GM23338 (cell line): ENCODE measurements at regions not wholly inside any gene's neighbourhood (a gene's known extent, or its start where the extent isn't known, plus 50 kb on each side); places are given as distances from the start of the nearest gene placed in this dataset.

Experiments
- ATAC-seq: fragments of 200-7000 bp; cut with Tn5 transposase; 3 replicates; pipeline ENCODE4 v1.9.1; 2020
- DNase-seq: peaks from one replicate; pipeline ENCODE4 v3.0.0-alpha.2; 2015; ENCODE audit warnings: low spot score
- H2AFZ ChIP-seq: fragments of 200-600 bp; sonication (generic); 2 replicates; pipeline ENCODE4 v1.8.0; 2016; ENCODE audit warnings: antibody characterized with exemption, mild to moderate bottlenecking, moderate library complexity
- H3F3A ChIP-seq: fragments of 200-600 bp; sonication (generic); replicated peaks from 2 replicates; pipeline ENCODE4 v1.8.0; 2017; ENCODE audit warnings: antibody characterized with exemption, mixed run types, low read depth
- H3K27ac ChIP-seq: fragments of 200-600 bp; sonication (generic); 2 replicates; pipeline ENCODE4 v1.6.1; 2016; ENCODE audit warnings: low read depth
- H3K27me3 ChIP-seq: fragments of 200-600 bp; sonication (generic); 2 replicates; pipeline ENCODE4 v1.8.0; 2016; ENCODE audit warnings: mild to moderate bottlenecking, mixed run types, moderate library complexity; ENCODE audit not compliant: insufficient read depth
- H3K36me3 ChIP-seq: fragments of 200-600 bp; sonication (generic); 2 replicates; pipeline ENCODE4 v1.8.0; 2016; ENCODE audit warnings: mild to moderate bottlenecking; ENCODE audit not compliant: insufficient read depth
- H3K4me1 ChIP-seq: fragments of 200-600 bp; sonication (generic); 2 replicates; pipeline ENCODE4 v1.8.0; 2016; ENCODE audit warnings: mild to moderate bottlenecking, moderate library complexity; ENCODE audit not compliant: insufficient read depth
- H3K4me2 ChIP-seq: fragments of 200-600 bp; sonication (generic); 2 replicates; pipeline ENCODE4 v1.7.1; 2017; ENCODE audit warnings: mixed run types
- H3K4me3 ChIP-seq: fragments of 200-600 bp; sonication (generic); 2 replicates; pipeline ENCODE4 v1.6.1; 2016; ENCODE audit warnings: mixed run types
- H3K79me2 ChIP-seq: fragments of 200-600 bp; sonication (generic); replicated peaks from 2 replicates; pipeline ENCODE4 v1.8.0; 2017; ENCODE audit warnings: mild to moderate bottlenecking; ENCODE audit not compliant: insufficient read depth
- H3K9me2 ChIP-seq: fragments of 200-600 bp; sonication (generic); 2 replicates; pipeline ENCODE4 v1.8.0; 2017; ENCODE audit not compliant: insufficient read depth
- H4K20me1 ChIP-seq: fragments of 200-600 bp; sonication (generic); replicated peaks from 2 replicates; pipeline ENCODE4 v1.8.0; 2017; ENCODE audit warnings: mild to moderate bottlenecking; ENCODE audit not compliant: insufficient read depth
- H3K27ac Mint-ChIP-seq: 2 replicates; pipeline ENCODE4 v1.8.0; 2020; ENCODE audit warnings: inconsistent platforms, mild to moderate bottlenecking, moderate library complexity, mixed read lengths
- H3K27me3 Mint-ChIP-seq: 3 replicates; pipeline ENCODE4 v1.8.0; 2022; ENCODE audit warnings: low read depth, mild to moderate bottlenecking, moderate library complexity, mixed read lengths, inconsistent platforms; ENCODE audit not compliant: insufficient read depth, poor library complexity
- H3K36me3 Mint-ChIP-seq: 3 replicates; pipeline ENCODE4 v1.8.0; 2021; ENCODE audit warnings: low read depth, mild to moderate bottlenecking, inconsistent platforms, moderate library complexity, mixed read lengths
- H3K4me1 Mint-ChIP-seq: 3 replicates; pipeline ENCODE4 v1.8.0; 2020; ENCODE audit warnings: mild to moderate bottlenecking, inconsistent platforms, mixed read lengths
- H3K4me3 Mint-ChIP-seq: 3 replicates; pipeline ENCODE4 v1.8.0; 2021; ENCODE audit warnings: moderate library complexity, mild to moderate bottlenecking, inconsistent platforms, mixed read lengths
- H3K9me3 Mint-ChIP-seq: 3 replicates; pipeline ENCODE4 v1.8.0; 2020; ENCODE audit warnings: moderate library complexity, mild to moderate bottlenecking, inconsistent platforms, mixed read lengths
- CREB1 ChIP-seq: fragments of 250-450 bp; sonication (Bioruptor Pico); IDR thresholded peaks from 2 replicates; pipeline ENCODE4 v1.5.0; 2020; ENCODE audit warnings: low read depth, mild to moderate bottlenecking, moderate library complexity
- EZH2 ChIP-seq: fragments of 200-600 bp; sonication (generic); IDR thresholded peaks from one replicate; pipeline ENCODE4 v1.8.0; 2017; ENCODE audit warnings: antibody characterized with exemption, mild to moderate bottlenecking, low read depth; ENCODE audit not compliant: unreplicated experiment
- EZH2phosphoT487 ChIP-seq: fragments of 200-600 bp; sonication (generic); IDR thresholded peaks from one replicate; pipeline ENCODE4 v1.8.1; 2018; ENCODE audit warnings: antibody characterized with exemption; ENCODE audit not compliant: unreplicated experiment
- JUNB ChIP-seq: IDR thresholded peaks from one replicate; pipeline ENCODE4 v1.6.1; 2016; ENCODE audit warnings: antibody characterized with exemption; ENCODE audit not compliant: unreplicated experiment
- NANOG ChIP-seq: IDR thresholded peaks from 2 replicates; pipeline ENCODE4 v1.6.1; 2016; ENCODE audit warnings: antibody characterized with exemption, borderline replicate concordance
- POLR2AphosphoS5 ChIP-seq: IDR thresholded peaks from 2 replicates; pipeline ENCODE4 v1.6.1; 2016; ENCODE audit warnings: antibody characterized with exemption, low read depth
- STAT1 ChIP-seq: IDR thresholded peaks from one replicate; pipeline ENCODE4 v1.6.1; 2016; ENCODE audit warnings: antibody characterized with exemption; ENCODE audit not compliant: unreplicated experiment
- ZNF114 ChIP-seq: fragments of 250-450 bp; sonication (Bioruptor Pico); IDR thresholded peaks from 2 replicates; pipeline ENCODE4 v1.5.0; 2020; ENCODE audit warnings: mild to moderate bottlenecking, moderate library complexity
- ZNF462 ChIP-seq: fragments of 250-450 bp; sonication (Bioruptor Pico); IDR thresholded peaks from 2 replicates; pipeline ENCODE4 v1.5.0; 2020; ENCODE audit warnings: mild to moderate bottlenecking, moderate library complexity

GRCh38 chr4:159871141-159871540 lies 768.3 kb downstream of the RAPGEF2 start (continued):
- TF ChIP-seq ZNF114 (CRISPR knock-in tag) (no peak), JUNB (no peak), NANOG (no peak)

GRCh38 chr4:159881158-159881557 lies 778.3 kb downstream of the RAPGEF2 start:
- no peak overlapping the region for H3K4me3 ChIP-seq
- TF ChIP-seq EZH2 (no peak), POLR2AphosphoS5 (no peak), JUNB (no peak), CREB1 (no peak), ZNF462 (no peak), STAT1 (no peak), EZH2phosphoT487 (no peak)
- Mint-ChIP-seq H3K27me3 (no peaks in the 10 kb centered on the region), H3K27ac (no peak overlapping the region), H3K9me3 (no peaks in the 10 kb centered on the region), H3K36me3 (no peaks in the 10 kb centered on the region), H3K4me3 (no peak overlapping the region), H3K4me1 (no peaks in the 10 kb centered on the region)
- H3K27ac ChIP-seq: no peak overlapping the region
- DNase-seq: no peak
- H3K27me3 ChIP-seq: no peaks in the 10 kb centered on the region
- no peaks in the 10 kb centered on the region for H3K4me1 ChIP-seq
- no peak for ATAC-seq
- H3K4me2 ChIP-seq: no peak overlapping the region
- H3K9me2 ChIP-seq: no peaks in the 10 kb centered on the region
- no peak overlapping the region for H2AFZ ChIP-seq
- no peaks in the 10 kb centered on the region for H4K20me1 ChIP-seq
- H3K79me2 ChIP-seq: no peaks in the 10 kb centered on the region
- no peaks in the 10 kb centered on the region for H3F3A ChIP-seq
- H3K36me3 ChIP-seq: no peaks in the 10 kb centered on the region
